Transverse colon (tissue), 4 donors: ENCODE measurements at regions not wholly inside any gene's neighbourhood (a gene's known extent, or its start where the extent isn't known, plus 50 kb on each side); places are given as distances from the start of the nearest gene placed in this dataset.

Experiments used
- DNase-seq: peaks from one replicate; pipeline ENCODE4 v3.0.0-alpha.2; 2019
- H3K27ac ChIP-seq, 4 donors: fragments of 200-600 bp; sonication (generic); 2 replicates each; pipeline ENCODE4 v1.5.1; 2016 to 2018; ENCODE audit warnings: inconsistent platforms in 4 of 4
- H3K27me3 ChIP-seq: fragments of 200-600 bp; sonication (generic); 2 replicates; pipeline ENCODE4 v1.5.1; 2017; ENCODE audit warnings: inconsistent platforms
- H3K36me3 ChIP-seq, 4 donors: fragments of 200-600 bp; sonication (generic); 2 replicates each; pipeline ENCODE4 v1.5.1; 2017 to 2019; ENCODE audit warnings: inconsistent platforms in 4 of 4
- H3K4me1 ChIP-seq, 4 donors: fragments of 200-600 bp; sonication (generic); 2 replicates each; pipeline ENCODE4 v1.5.1; 2017 to 2020; ENCODE audit warnings: inconsistent platforms in 4 of 4
- H3K4me3 ChIP-seq, 4 donors: fragments of 200-600 bp; sonication (generic); 1 replicate in 1 of 4; 2 replicates in 3 of 4; pipeline versions ENCODE4 v1.5.1 to v1.6.1; 2017 to 2019; ENCODE audit warnings: inconsistent platforms in 4 of 4
- H3K9me3 ChIP-seq, 2 donors: fragments of 200-600 bp; sonication (generic); 2 replicates each; pipeline ENCODE4 v1.5.1; 2017 to 2019; ENCODE audit warnings: inconsistent platforms in 2 of 2
- EP300 ChIP-seq: sonication (generic); formaldehyde crosslinking; IDR thresholded peaks from one replicate; pipeline ENCODE4 v1.6.1; 2017; ENCODE audit warnings: antibody characterized with exemption, low read depth
- POLR2A ChIP-seq: fragments of 450-650 bp; IDR thresholded peaks from one replicate; pipeline ENCODE4 v1.6.1; 2016; ENCODE audit warnings: antibody characterized with exemption, mild to moderate bottlenecking, moderate library complexity
- POLR2AphosphoS5 ChIP-seq, 3 donors: sonication (generic); formaldehyde crosslinking; IDR thresholded peaks; one replicate each; pipeline ENCODE4 v1.6.1; 2016; ENCODE audit warnings: antibody characterized with exemption in 3 of 3
- WGBS, 2 donors: methylation state at CpG; one replicate each; pipeline ENCODE4 v1.1.5; 2018; ENCODE audit warnings: low coverage in 1 of 2; 5-methylcytosine and 5-hydroxymethylcytosine counted together
- in situ Hi-C, 4 donors: fragments of 200-750 bp; cut with MboI; loops; one replicate each; pipeline versions ENCODE4 v1.15.0 to v1.15.1; 2017; ENCODE audit warnings: low sequenced_read_pairs in 3 of 4, low pct_ligation_motif_present in 1 of 4, low pct_unique_long_range_greater_than_20kb in 1 of 4
- intact Hi-C: fragments of 100-400 bp; cut with DNase I; formaldehyde crosslinking; loops from one replicate; pipeline ENCODE4 v1.15.1; 2023; ENCODE audit warnings: low total_unique reads
- TF ChIP-seq, protein P1 (sequence below), 5 experiments: fragments of 200-600 bp in 3 of 5; fragments of 450-650 bp in 2 of 5; sonication (generic) in 3 of 5; IDR thresholded peaks; 1 replicate in 2 of 5; 2 replicates in 3 of 5; pipeline ENCODE4 v1.5.1; 2016 to 2017; ENCODE audit warnings: antibody characterized with exemption in 5 of 5, inconsistent platforms in 3 of 5, mild to moderate bottlenecking in 2 of 5, moderate library complexity in 1 of 5

DNA sequence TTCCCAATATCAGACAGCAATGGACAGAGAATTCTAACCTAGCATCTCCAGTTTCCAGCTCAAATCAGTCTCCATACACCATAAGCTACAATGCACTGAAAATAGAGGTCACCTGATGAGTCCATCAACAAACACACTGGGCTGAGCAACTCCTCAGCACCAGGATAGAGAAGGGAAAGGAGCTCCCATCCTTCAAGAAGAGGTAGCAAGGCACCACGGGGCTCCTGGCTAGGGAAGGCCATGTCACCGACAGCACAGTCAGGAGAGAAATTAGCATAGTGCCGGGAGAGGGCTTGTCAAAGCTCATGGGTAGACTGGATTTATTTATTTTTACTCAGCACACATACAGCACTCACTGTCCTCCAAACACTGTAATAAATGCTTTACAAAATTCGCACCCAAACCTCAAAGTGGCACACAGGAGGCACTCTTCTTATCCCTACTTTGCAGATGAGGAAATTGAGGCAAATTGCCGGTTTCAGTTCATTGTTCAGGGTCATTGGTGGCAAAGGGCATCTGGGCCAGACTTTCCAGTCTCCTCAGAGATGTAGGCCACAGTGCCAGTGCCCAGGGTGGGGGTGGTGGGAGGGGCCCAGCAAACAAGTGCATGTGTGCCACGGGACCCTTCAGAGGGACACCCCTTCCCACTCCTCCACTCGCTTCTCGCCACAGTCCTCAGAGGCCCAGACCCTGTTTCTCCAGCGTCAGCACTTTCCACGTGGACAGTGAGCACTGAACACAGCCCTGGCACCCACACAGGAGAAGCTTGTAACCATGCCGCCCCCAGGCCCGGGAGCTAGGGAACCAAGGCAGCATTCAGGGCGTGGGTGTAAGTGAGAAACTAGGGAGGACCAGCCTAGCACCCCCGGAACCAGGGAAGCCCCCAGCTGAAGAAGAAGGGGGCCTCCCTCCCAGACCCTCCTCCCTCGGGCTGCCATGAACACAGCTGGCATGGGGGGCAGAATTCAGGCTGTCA lies 1417.4 kb downstream of the TBC1D22A start:
- Histone ChIP-seq H3K9me3 (no peaks in the 10 kb centered on the region), H3K27ac (no peak overlapping the region), H3K36me3 (no peaks in the 10 kb centered on the region), H3K27me3 (no peaks in the 10 kb centered on the region), H3K4me3 (no peak overlapping the region), H3K4me1 (no peaks in the 10 kb centered on the region)
- intact Hi-C loops (no loop called here), in situ Hi-C loops (no loop called here)
- 57 to 73% methylated on average over 2 to 15 of the region's 15 CpGs for WGBS, 2 donors
- no peak for DNase-seq
- TF ChIP-seq POLR2AphosphoS5 (IDR thresholded peaks at IDR 0.05) (no peak), EP300 (no peak), POLR2A (no peak)
- TF ChIP-seq, protein P1, sequence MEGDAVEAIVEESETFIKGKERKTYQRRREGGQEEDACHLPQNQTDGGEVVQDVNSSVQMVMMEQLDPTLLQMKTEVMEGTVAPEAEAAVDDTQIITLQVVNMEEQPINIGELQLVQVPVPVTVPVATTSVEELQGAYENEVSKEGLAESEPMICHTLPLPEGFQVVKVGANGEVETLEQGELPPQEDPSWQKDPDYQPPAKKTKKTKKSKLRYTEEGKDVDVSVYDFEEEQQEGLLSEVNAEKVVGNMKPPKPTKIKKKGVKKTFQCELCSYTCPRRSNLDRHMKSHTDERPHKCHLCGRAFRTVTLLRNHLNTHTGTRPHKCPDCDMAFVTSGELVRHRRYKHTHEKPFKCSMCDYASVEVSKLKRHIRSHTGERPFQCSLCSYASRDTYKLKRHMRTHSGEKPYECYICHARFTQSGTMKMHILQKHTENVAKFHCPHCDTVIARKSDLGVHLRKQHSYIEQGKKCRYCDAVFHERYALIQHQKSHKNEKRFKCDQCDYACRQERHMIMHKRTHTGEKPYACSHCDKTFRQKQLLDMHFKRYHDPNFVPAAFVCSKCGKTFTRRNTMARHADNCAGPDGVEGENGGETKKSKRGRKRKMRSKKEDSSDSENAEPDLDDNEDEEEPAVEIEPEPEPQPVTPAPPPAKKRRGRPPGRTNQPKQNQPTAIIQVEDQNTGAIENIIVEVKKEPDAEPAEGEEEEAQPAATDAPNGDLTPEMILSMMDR (IDR thresholded peaks at IDR 0.05) = no peak

DNA sequence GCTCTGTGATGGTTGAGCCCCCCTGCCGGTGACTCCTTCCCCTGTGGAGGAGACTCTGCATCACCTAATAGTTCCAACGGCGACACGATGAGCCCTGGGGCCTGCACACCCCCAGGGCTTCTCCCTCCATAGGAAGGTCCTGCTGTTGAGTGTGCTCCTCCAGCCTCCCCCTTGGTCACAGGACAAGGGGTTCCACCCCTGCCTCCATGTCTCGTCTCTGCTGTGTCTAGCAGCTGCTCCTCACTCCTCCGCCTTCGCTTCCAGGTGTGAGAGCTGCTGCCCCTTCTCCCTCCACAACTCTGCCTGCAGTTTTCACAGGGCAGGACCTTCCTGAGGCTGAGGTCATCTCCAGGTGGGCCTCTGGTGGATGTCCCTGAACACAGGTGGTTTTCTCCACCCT lies 1416.1 kb downstream of the TBC1D22A start:
- in situ Hi-C loops = no loop called here
- 90 to 93% methylated on average over 5 to 7 of the region's 7 CpGs for WGBS, 2 donors
- no peaks in the 10 kb centered on the region for H3K27me3 ChIP-seq
- H3K9me3 ChIP-seq = no peaks in the 10 kb centered on the region
- no peaks in the 10 kb centered on the region for H3K36me3 ChIP-seq
- no peak overlapping the region for H3K27ac ChIP-seq
- intact Hi-C loops = no loop called here
- no peaks in the 10 kb centered on the region for H3K4me1 ChIP-seq
- no peak overlapping the region for H3K4me3 ChIP-seq
- no peak for DNase-seq
- TF ChIP-seq, protein P1 (IDR thresholded peaks at IDR 0.05) = no peak
- no peak for TF ChIP-seq POLR2A
- TF ChIP-seq POLR2AphosphoS5 (IDR thresholded peaks at IDR 0.05) = no peak
- no peak for TF ChIP-seq EP300

DNA sequence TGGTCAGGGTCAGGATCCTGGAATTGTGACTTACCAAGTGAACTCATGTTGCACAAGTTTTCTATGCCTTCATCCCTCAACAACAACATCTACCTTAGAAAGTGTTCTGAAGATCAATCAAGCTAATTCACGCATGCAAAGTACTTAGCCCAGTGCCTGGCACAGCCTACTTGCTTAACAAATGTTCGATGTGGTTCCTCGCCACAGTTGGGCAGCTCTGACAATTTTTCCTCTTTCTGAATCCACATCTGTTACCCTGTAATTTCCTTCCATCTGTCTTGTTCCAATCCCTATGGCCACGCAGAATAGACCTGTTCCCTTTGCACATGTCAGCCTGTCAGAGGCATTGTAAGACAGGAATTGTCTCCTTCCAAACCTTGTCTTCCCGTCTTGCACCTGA lies 1415.2 kb downstream of the TBC1D22A start:
- Histone ChIP-seq H3K27me3 (no peaks in the 10 kb centered on the region), H3K4me1 (no peaks in the 10 kb centered on the region), H3K4me3 (no peak overlapping the region), H3K36me3 (no peaks in the 10 kb centered on the region), H3K27ac (no peak overlapping the region), H3K9me3 (no peaks in the 10 kb centered on the region)
- no peak for DNase-seq
- WGBS, 2 donors = 67 to 83% methylated on average over 4 to 5 of the region's 5 CpGs
- in situ Hi-C loops (no loop called here), intact Hi-C loops (no loop called here)
- TF ChIP-seq EP300 (no peak), POLR2AphosphoS5 (IDR thresholded peaks at IDR 0.05) (no peak), POLR2A (no peak)
- TF ChIP-seq, protein P1 (IDR thresholded peaks at IDR 0.05) = no peak

DNA sequence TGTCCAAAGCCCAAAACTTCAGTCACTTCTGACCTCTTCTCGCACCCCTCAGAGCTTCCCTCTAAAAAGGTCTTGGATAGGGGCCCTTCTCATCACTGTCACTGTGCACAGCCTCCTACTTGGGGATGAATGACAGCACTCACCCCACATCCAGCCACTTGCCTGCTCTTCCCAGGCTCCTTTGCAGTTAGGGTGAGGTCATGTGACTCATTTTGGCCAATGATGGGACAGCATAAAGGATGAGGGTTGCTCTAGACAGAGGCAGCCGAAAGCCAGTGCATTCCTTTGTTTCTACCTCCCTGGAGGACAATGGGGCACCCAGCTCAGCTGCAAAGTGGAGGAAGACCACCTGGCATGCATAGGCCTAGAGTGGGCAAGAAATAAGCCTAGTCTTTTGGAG lies 1413.3 kb downstream of the TBC1D22A start:
- intact Hi-C loops (no loop called here), in situ Hi-C loops (no loop called here)
- no peak overlapping the region for H3K27ac ChIP-seq
- H3K27me3 ChIP-seq = no peaks in the 10 kb centered on the region
- H3K4me1 ChIP-seq = no peaks in the 10 kb centered on the region
- H3K36me3 ChIP-seq = no peaks in the 10 kb centered on the region
- WGBS, 2 donors = 60 to 85% methylated on average over 1 to 2 of the region's 2 CpGs
- no peaks in the 10 kb centered on the region for H3K9me3 ChIP-seq
- H3K4me3 ChIP-seq = no peak overlapping the region
- no peak for DNase-seq
- no peak for TF ChIP-seq EP300
- TF ChIP-seq, protein P1 (IDR thresholded peaks at IDR 0.05) = no peak
- no peak for TF ChIP-seq POLR2AphosphoS5 (IDR thresholded peaks at IDR 0.05)
- no peak for TF ChIP-seq POLR2A
